ENCODE measurements at regions not wholly inside any gene's neighbourhood (a gene's known extent, or its start where the extent isn't known, plus 50 kb on each side); places are given as distances from the start of the nearest gene placed in this dataset.

GRCh38 chr11:121800731-121801393 is 315.2 kb downstream of the BLID start (continued):
- TF ChIP-seq REST (IDR thresholded peaks at IDR 0.05; ENCODE audit: low read depth, low read length) (no peak), TEAD4 (IDR thresholded peaks at IDR 0.05; ENCODE audit: borderline replicate concordance, insufficient read depth) (no peak), SMC3 (IDR thresholded peaks at IDR 0.05; ENCODE audit: low read depth, low read length) (no peak), MAX (IDR thresholded peaks at IDR 0.05; ENCODE audit: low read depth) (no peak), JUND (IDR thresholded peaks at IDR 0.05) (no peak)

- H3K9ac ChIP-seq, result no peak overlapping the region
- H3K36me3 ChIP-seq (replicated peaks in 1 of 2; ENCODE audit: control insufficient read depth in 1 of 2, insufficient read depth in 2 of 2, low read length in 1 of 2), result no peaks in the 10 kb centered on the region
- H4K20me1 ChIP-seq (ENCODE audit: insufficient read depth), result no peaks in the 10 kb centered on the region
- no peak overlapping the region for H3K4me3 ChIP-seq (ENCODE audit: low read depth in 2 of 2, low read length in 1 of 2)
- peaks cover 5% of the 10 kb centered on the region; the same call in 1 of the 2 replicates for H3K9me3 ChIP-seq
- ChIA-PET POLR2A (no interaction called here), CTCF (no interaction called here)
- H3F3A ChIP-seq (replicated peaks; ENCODE audit: insufficient read depth), result no peaks in the 10 kb centered on the region
- H3K4me1 ChIP-seq (ENCODE audit: control insufficient read depth in 1 of 2, insufficient read depth in 2 of 2, low read depth in 1 of 2, low read length in 1 of 2), result no peaks in the 10 kb centered on the region; a peak in 1 of 4 replicates
- no peaks in the 10 kb centered on the region for H3K27me3 ChIP-seq (ENCODE audit: insufficient read depth)
- DNase-seq, result no peak
- no peak overlapping the region for H3K27ac ChIP-seq (ENCODE audit: low read depth in 2 of 2, low read length in 1 of 2)
- no peaks in the 10 kb centered on the region for H3K9me2 ChIP-seq
- H2AFZ ChIP-seq (ENCODE audit: low read depth), result no peak overlapping the region
- H3K4me2 ChIP-seq, result no peak overlapping the region
- no peaks in the 10 kb centered on the region for H3K79me2 ChIP-seq (ENCODE audit: insufficient read depth)
- no peak for TF ChIP-seq TAF1 (IDR thresholded peaks at IDR 0.05; ENCODE audit: borderline replicate concordance, low read depth, low read length)
- TF ChIP-seq SIN3A (IDR thresholded peaks at IDR 0.05; ENCODE audit: borderline replicate concordance, low read depth, low read length), result no peak
- no peak for TF ChIP-seq CTCF (IDR thresholded peaks at IDR 0.05)
- no peak for TF ChIP-seq JUND (IDR thresholded peaks at IDR 0.05)
- TF ChIP-seq SMC3 (IDR thresholded peaks at IDR 0.05; ENCODE audit: low read depth, low read length), result no peak
- TF ChIP-seq USF1 (IDR thresholded peaks at IDR 0.05; ENCODE audit: borderline replicate concordance, low read depth), result no peak
- no peak for TF ChIP-seq MXI1 (IDR thresholded peaks at IDR 0.05; ENCODE audit: low read depth, low read length)
- no peak for TF ChIP-seq REST (IDR thresholded peaks at IDR 0.05; ENCODE audit: low read depth, low read length)
- TF ChIP-seq ZBTB33 (IDR thresholded peaks at IDR 0.05; ENCODE audit: borderline replicate concordance, low read depth), result no peak
- no peak for TF ChIP-seq GABPA (IDR thresholded peaks at IDR 0.05; ENCODE audit: low read depth)
- TF ChIP-seq FOXJ3 (CRISPR knock-in tag; IDR thresholded peaks at IDR 0.05), result no peak
- no peak for TF ChIP-seq IRF3 (IDR thresholded peaks at IDR 0.05; ENCODE audit: low read depth, low read length)
- no peak for TF ChIP-seq RFX5 (IDR thresholded peaks at IDR 0.05; ENCODE audit: low read length)
- no peak for TF ChIP-seq EZH2phosphoT487 (IDR thresholded peaks at IDR 0.05; ENCODE audit: borderline replicate concordance, low read depth)
These were observed 315.8 kb downstream of the BLID start for GRCh38 chr11:121800240-121800639.
